Cardiac muscle cell (in vitro differentiated cells and primary cell): ENCODE measurements at regions not wholly inside any gene's neighbourhood (a gene's known extent, or its start where the extent isn't known, plus 50 kb on each side); places are given as distances from the start of the nearest gene placed in this dataset.

Experiments used
- DNase-seq, 2 donors: peaks; one replicate each; pipeline versions ENCODE4 v3.0.0 to v3.0.0-alpha.2; 2010 to 2017; ENCODE audit warnings: low read depth in 1 of 2, low spot score in 1 of 2
- H3K27ac ChIP-seq: fragments of 200-600 bp; sonication (generic); 2 replicates; pipeline ENCODE4 v1.5.1; 2016
- H3K27me3 ChIP-seq: fragments of 200-600 bp; sonication (generic); 2 replicates; pipeline ENCODE4 v1.6.0; 2016; ENCODE audit warnings: control low read depth
- H3K36me3 ChIP-seq: fragments of 200-600 bp; sonication (generic); 2 replicates; pipeline ENCODE4 v1.5.1; 2016; ENCODE audit warnings: control low read depth
- H3K4me1 ChIP-seq: fragments of 200-600 bp; sonication (generic); 2 replicates; pipeline ENCODE4 v1.8.1; 2017; ENCODE audit warnings: low read depth, mild to moderate bottlenecking, mixed run types
- H3K4me3 ChIP-seq: fragments of 200-600 bp; sonication (generic); 2 replicates; pipeline ENCODE4 v1.5.1; 2016; ENCODE audit warnings: mild to moderate bottlenecking
- H3K9me3 ChIP-seq: fragments of 200-600 bp; sonication (generic); 2 replicates; pipeline ENCODE4 v1.5.1; 2017; ENCODE audit warnings: low read depth, mild to moderate bottlenecking, control low read depth
- TF ChIP-seq, protein P1 (sequence below): IDR thresholded peaks from 2 replicates; pipeline ENCODE4 v1.5.1; 2012; ENCODE audit warnings: low read depth, mild to moderate bottlenecking, low read length

DNA sequence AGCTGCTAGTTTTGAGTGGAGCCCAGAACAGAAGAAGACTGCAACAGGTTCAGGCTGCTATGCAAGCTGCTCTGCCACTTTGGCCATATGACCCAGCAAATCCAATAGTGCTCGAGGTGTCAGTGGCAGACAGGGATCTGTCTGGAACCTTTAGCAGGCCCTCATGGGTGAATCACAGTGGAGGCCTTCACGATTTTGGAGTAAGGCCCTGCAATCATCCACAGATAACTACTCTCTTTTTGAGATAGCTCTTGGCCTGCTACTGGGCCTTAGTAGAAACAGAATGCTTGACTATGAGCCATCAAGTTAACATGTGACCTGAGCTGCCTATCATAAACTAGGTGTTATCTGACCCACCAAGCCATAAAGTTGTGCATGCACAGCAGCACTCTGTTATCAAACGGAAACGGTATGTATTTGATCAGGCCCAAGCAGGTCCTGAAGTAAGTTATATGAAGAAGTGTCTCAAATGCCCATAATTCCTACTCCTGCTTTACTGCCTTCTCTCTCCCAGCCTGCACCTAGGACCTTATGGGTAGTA is 116.9 kb upstream of the CCDC196 start:
- Histone ChIP-seq H3K36me3 (no peaks in the 10 kb centered on the region), H3K4me3 (no peak overlapping the region), H3K27ac (no peak overlapping the region), H3K4me1 (no peaks in the 10 kb centered on the region), H3K27me3 (no peaks in the 10 kb centered on the region), H3K9me3 (no peaks in the 10 kb centered on the region)
- no peak for DNase-seq
- TF ChIP-seq, protein P1, sequence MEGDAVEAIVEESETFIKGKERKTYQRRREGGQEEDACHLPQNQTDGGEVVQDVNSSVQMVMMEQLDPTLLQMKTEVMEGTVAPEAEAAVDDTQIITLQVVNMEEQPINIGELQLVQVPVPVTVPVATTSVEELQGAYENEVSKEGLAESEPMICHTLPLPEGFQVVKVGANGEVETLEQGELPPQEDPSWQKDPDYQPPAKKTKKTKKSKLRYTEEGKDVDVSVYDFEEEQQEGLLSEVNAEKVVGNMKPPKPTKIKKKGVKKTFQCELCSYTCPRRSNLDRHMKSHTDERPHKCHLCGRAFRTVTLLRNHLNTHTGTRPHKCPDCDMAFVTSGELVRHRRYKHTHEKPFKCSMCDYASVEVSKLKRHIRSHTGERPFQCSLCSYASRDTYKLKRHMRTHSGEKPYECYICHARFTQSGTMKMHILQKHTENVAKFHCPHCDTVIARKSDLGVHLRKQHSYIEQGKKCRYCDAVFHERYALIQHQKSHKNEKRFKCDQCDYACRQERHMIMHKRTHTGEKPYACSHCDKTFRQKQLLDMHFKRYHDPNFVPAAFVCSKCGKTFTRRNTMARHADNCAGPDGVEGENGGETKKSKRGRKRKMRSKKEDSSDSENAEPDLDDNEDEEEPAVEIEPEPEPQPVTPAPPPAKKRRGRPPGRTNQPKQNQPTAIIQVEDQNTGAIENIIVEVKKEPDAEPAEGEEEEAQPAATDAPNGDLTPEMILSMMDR = no peak

DNA sequence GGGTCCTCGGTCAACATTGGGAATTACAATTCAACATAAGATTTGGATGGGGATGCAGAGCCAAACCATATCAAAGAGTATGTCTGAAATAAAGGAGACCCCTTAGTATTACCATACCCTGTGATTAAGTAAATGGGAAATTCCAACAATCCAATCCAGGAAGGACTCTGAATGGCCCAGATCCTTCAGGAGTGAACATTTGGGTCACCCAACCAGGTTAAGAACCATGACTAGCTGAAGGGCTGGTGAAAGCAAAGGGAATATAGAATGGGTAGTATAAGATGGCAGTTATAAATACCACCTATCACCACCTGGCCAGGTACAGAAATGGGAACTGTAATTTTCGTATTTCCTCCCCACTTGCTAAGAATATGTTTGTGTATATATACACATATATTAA is 114.4 kb upstream of the CCDC196 start:
- no peaks in the 10 kb centered on the region for H3K4me1 ChIP-seq
- no peaks in the 10 kb centered on the region for H3K36me3 ChIP-seq
- DNase-seq = no peak
- no peaks in the 10 kb centered on the region for H3K9me3 ChIP-seq
- H3K4me3 ChIP-seq = no peak overlapping the region
- TF ChIP-seq, protein P1 = no peak
- no peak overlapping the region for H3K27ac ChIP-seq
- H3K27me3 ChIP-seq = no peaks in the 10 kb centered on the region

DNA sequence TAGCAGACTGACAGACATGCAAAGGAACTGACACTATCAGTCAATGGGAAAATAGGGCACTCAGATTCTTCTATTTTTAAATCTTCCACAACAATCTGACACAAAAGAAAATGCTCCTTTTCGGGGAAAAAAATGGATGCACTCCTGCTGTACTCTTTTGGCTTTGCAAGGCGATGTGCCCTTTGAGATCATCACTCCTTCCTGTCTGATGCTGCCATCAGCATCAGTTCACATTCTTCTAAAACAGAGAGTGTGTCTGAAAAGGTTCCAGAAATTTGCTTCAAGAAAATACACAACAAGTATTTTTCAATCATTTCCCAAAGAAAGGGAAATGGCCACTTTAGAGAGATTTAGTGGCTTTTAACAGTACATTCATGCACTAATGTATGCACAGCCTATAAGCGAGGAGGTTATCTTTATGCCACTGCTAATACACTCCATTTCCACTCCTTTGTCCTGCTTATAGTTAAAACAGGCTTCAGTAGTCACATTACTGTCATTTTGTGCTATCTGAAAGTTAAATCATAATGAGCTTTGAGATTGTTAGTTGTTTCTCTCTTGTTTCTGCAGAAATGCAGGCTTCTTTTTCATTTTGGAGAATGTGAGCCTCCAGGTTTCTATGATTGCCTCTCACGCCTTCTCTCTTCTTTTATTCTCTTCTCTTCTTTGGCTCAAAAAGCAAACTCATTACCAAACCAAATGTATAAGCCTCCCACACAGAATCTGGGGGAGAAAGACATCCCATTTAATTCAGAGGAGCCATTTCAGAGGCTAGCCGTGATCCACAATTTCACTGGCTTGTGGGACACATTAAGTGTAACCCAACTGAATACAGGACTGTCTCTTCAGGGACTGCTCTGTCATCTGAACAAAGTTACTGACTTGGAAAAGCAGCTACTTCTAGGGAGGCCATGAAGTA is 110.9 kb upstream of the CCDC196 start:
- TF ChIP-seq, protein P1 = no peak
- Histone ChIP-seq H3K27me3 (no peaks in the 10 kb centered on the region), H3K9me3 (no peaks in the 10 kb centered on the region), H3K4me1 (no peaks in the 10 kb centered on the region), H3K36me3 (no peaks in the 10 kb centered on the region), H3K27ac (no peak overlapping the region), H3K4me3 (no peak overlapping the region)
- no peak for DNase-seq

GRCh38 chr14:66377574-66377973 is 108.6 kb upstream of the CCDC196 start:
- H3K27me3 ChIP-seq = no peaks in the 10 kb centered on the region
- H3K9me3 ChIP-seq = no peaks in the 10 kb centered on the region
- H3K36me3 ChIP-seq = no peaks in the 10 kb centered on the region
- H3K4me1 ChIP-seq = no peaks in the 10 kb centered on the region
- no peak overlapping the region for H3K27ac ChIP-seq
- H3K4me3 ChIP-seq = no peak overlapping the region
- no peak for DNase-seq
- TF ChIP-seq, protein P1 = no peak

- Histone ChIP-seq H3K9me3 (no peaks in the 10 kb centered on the region), H3K27ac (no peak overlapping the region), H3K4me3 (no peak overlapping the region), H3K36me3 (no peaks in the 10 kb centered on the region), H3K27me3 (no peaks in the 10 kb centered on the region), H3K4me1 (no peaks in the 10 kb centered on the region)
- no peak for DNase-seq
- TF ChIP-seq, protein P1 = no peak
Observed at GRCh38 chr14:66378712-66379505, 107.3 kb upstream of the CCDC196 start.
